Naive thymus-derived CD4-positive, alpha-beta T cell (primary cell): ENCODE measurements at regions not wholly inside any gene's neighbourhood (a gene's known extent, or its start where the extent isn't known, plus 50 kb on each side); places are given as distances from the start of the nearest gene placed in this dataset.

Source experiments
- ATAC-seq: fragments of 150-1000 bp; cut with Tn5 transposase; 2 replicates; pipeline ENCODE4 v1.10.0; 2021; ENCODE audit warnings: mild to moderate bottlenecking, moderate library complexity
- CTCF ChIA-PET: fragments of 350-600 bp; sonication (Branson Sonifier 250); formaldehyde crosslinking; loops from one replicate; lab custom pipeline; 2021; ENCODE audit warnings: antibody characterized with exemption; lab: Charles Lee
- POLR2A ChIA-PET: fragments of 350-600 bp; sonication (Branson Sonifier 250); formaldehyde crosslinking; loops from one replicate; lab custom pipeline; 2021; ENCODE audit warnings: antibody characterized with exemption, inconsistent platforms; lab: Charles Lee
- DNase-seq, 9 donors: peaks; one replicate each; pipeline versions ENCODE4 v3.0.0 to v3.0.0-alpha.2; 2020 to 2022; ENCODE audit warnings: mixed read lengths in 1 of 9
- H3K27ac ChIP-seq: one replicate; pipeline ENCODE4 v1.7.0; 2013; ENCODE audit warnings: mild to moderate bottlenecking, low read depth, low read length, moderate library complexity
- H3K27me3 ChIP-seq, 2 donors: one replicate each; pipeline ENCODE4 v1.7.0; 2013; ENCODE audit warnings: low read length in 2 of 2, mild to moderate bottlenecking in 2 of 2, moderate library complexity in 2 of 2; ENCODE audit not compliant: control insufficient read depth in 2 of 2, insufficient read depth in 2 of 2
- H3K36me3 ChIP-seq, 3 experiments: 1 replicate in 2 of 3; 2 replicates in 1 of 3; pipeline ENCODE4 v1.7.0; 2013; ENCODE audit warnings: low read length in 3 of 3, mild to moderate bottlenecking in 3 of 3, moderate library complexity in 1 of 3; ENCODE audit not compliant: insufficient read depth in 3 of 3, control insufficient read depth in 2 of 3
- H3K4me1 ChIP-seq, 2 donors: one replicate each; pipeline ENCODE4 v1.7.0; 2013; ENCODE audit warnings: low read length in 2 of 2, mild to moderate bottlenecking in 2 of 2, moderate library complexity in 1 of 2; ENCODE audit not compliant: control insufficient read depth in 2 of 2, insufficient read depth in 2 of 2
- H3K4me3 ChIP-seq: 2 replicates; pipeline ENCODE4 v1.7.0; 2013; ENCODE audit warnings: mild to moderate bottlenecking, low read length
- H3K9me3 ChIP-seq, 3 experiments: 1 replicate in 2 of 3; 2 replicates in 1 of 3; pipeline ENCODE4 v1.7.0; 2013; ENCODE audit warnings: low read length in 3 of 3; ENCODE audit not compliant: control insufficient read depth in 2 of 3
- H3K27ac Mint-ChIP-seq, 9 donors: one replicate each; pipeline ENCODE4 v1.8.0; 2020 to 2022; ENCODE audit warnings: mixed read lengths in 9 of 9, mild to moderate bottlenecking in 8 of 9, moderate library complexity in 5 of 9, inconsistent platforms in 2 of 9
- H3K27me3 Mint-ChIP-seq, 5 donors: one replicate each; pipeline ENCODE4 v1.8.0; 2021 to 2022; ENCODE audit warnings: mixed read lengths in 5 of 5, mild to moderate bottlenecking in 1 of 5
- H3K36me3 Mint-ChIP-seq, 5 donors: one replicate each; pipeline ENCODE4 v1.8.0; 2020 to 2022; ENCODE audit warnings: mixed read lengths in 5 of 5, mild to moderate bottlenecking in 3 of 5, inconsistent platforms in 1 of 5
- H3K4me1 Mint-ChIP-seq, 7 donors: one replicate each; pipeline ENCODE4 v1.8.0; 2020 to 2022; ENCODE audit warnings: mixed read lengths in 7 of 7, mild to moderate bottlenecking in 3 of 7, inconsistent platforms in 1 of 7
- H3K4me3 Mint-ChIP-seq, 10 donors: one replicate each; pipeline ENCODE4 v1.8.0; 2020 to 2022; ENCODE audit warnings: mild to moderate bottlenecking in 10 of 10, mixed read lengths in 10 of 10, moderate library complexity in 6 of 10, inconsistent platforms in 2 of 10
- H3K9me3 Mint-ChIP-seq, 11 donors: one replicate each; pipeline ENCODE4 v1.8.0; 2020 to 2022; ENCODE audit warnings: mixed read lengths in 11 of 11, mild to moderate bottlenecking in 4 of 11, inconsistent platforms in 1 of 11, moderate library complexity in 1 of 11
- intact Hi-C, 2 donors: fragments of 100-400 bp; cut with micrococcal nuclease; formaldehyde crosslinking; loops; one replicate each; pipeline ENCODE4 v1.15.1; 2023

DNA sequence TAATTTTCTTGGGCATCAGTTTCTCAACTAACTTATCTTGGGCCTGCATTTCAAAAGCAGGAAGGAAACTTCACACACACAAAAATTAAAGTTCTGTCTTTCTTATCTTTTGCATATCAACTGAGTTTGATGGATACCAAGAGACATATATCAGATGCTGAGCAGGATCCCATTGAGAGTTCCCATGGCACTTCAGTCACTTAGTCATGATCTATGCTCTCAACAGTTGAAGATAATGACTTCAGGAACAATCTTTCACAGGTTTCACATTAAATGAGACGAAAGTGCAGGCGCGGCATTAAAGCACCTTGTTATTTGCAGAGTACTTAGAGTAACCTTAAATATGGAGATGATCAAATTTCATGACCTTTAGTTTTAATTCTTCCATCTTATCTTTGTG lies 2139.8 kb upstream of the CELF4 start:
- H3K27me3 Mint-ChIP-seq: no peaks in the 10 kb centered on the region
- Histone ChIP-seq H3K36me3 (no peaks in the 10 kb centered on the region), H3K4me3 (no peak overlapping the region), H3K9me3 (no peaks in the 10 kb centered on the region), H3K27me3 (no peaks in the 10 kb centered on the region), H3K4me1 (no peaks in the 10 kb centered on the region), H3K27ac (no peak overlapping the region)
- DNase-seq (no peak), ATAC-seq (no peak)
- ChIA-PET CTCF (no interaction called here), POLR2A (interaction anchor here (0.7 kb wide), 1 partner anchor 349 kb away, joined by 3 read pairs; no protein-coding TSS in a partner anchor)
- H3K27ac Mint-ChIP-seq: no peak overlapping the region
- intact Hi-C loops: no loop called here
- H3K4me3 Mint-ChIP-seq: no peak overlapping the region
- H3K9me3 Mint-ChIP-seq: peaks cover 0 to 7% (median 0%) of the 10 kb centered on the region in 11 donors
- H3K36me3 Mint-ChIP-seq: peaks cover 0 to 4% (median 0%) of the 10 kb centered on the region in 5 donors
- H3K4me1 Mint-ChIP-seq: no peaks in the 10 kb centered on the region

DNA sequence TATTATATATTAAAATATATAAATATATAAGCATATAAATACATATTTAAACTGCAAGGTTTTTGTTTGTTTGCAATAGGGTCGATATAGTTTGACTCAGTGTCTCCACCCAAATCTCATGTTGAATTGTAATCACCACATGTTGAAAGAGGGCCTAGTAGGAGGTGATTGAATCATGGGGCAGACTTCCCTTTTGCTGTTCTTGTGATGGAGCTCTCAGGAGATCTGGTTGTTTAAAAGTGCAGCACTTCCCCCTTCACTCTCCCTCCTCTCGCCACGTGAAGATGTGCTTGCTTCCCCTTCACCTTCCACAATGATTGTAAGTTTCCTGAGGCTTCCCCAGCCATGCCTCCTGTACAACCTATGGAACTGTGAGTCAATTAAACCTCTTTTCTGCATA lies 2137.3 kb upstream of the CELF4 start:
- ChIA-PET CTCF (no interaction called here), POLR2A (no interaction called here)
- ATAC-seq (no peak), DNase-seq (no peak)
- no peaks in the 10 kb centered on the region for H3K4me1 Mint-ChIP-seq
- peaks cover 0 to 4% (median 0%) of the 10 kb centered on the region in 5 donors for H3K36me3 Mint-ChIP-seq
- no peak overlapping the region for H3K27ac ChIP-seq
- H3K9me3 Mint-ChIP-seq: peaks cover 0 to 13% (median 0%) of the 10 kb centered on the region in 11 donors
- intact Hi-C loops: no loop called here
- no peaks in the 10 kb centered on the region for H3K27me3 ChIP-seq
- H3K4me3 ChIP-seq: no peak overlapping the region
- H3K9me3 ChIP-seq: no peaks in the 10 kb centered on the region
- H3K4me1 ChIP-seq: no peaks in the 10 kb centered on the region
- H3K27me3 Mint-ChIP-seq: no peaks in the 10 kb centered on the region
- no peak overlapping the region for H3K4me3 Mint-ChIP-seq
- H3K27ac Mint-ChIP-seq: no peak overlapping the region
- H3K36me3 ChIP-seq: no peaks in the 10 kb centered on the region

GRCh38 chr18:39701839-39702238 lies 2136.2 kb upstream of the CELF4 start:
- CTCF ChIA-PET: no interaction called here
- Mint-ChIP-seq H3K4me3 (no peak overlapping the region), H3K27me3 (no peaks in the 10 kb centered on the region), H3K36me3 (peaks cover 0 to 4% (median 0%) of the 10 kb centered on the region in 5 donors), H3K27ac (no peak overlapping the region), H3K4me1 (no peaks in the 10 kb centered on the region), H3K9me3 (peaks cover 0 to 16% (median 0%) of the 10 kb centered on the region in 11 donors)
- Histone ChIP-seq H3K4me1 (no peaks in the 10 kb centered on the region), H3K36me3 (no peaks in the 10 kb centered on the region), H3K4me3 (no peak overlapping the region), H3K27me3 (no peaks in the 10 kb centered on the region), H3K27ac (no peak overlapping the region), H3K9me3 (no peaks in the 10 kb centered on the region)
- POLR2A ChIA-PET: no interaction called here
- no peak for DNase-seq
- no peak for ATAC-seq
- intact Hi-C loops: no loop called here

GRCh38 chr18:39701055-39701783 lies 2135.6 kb upstream of the CELF4 start:
- peaks cover 0 to 4% (median 0%) of the 10 kb centered on the region in 5 donors for H3K36me3 Mint-ChIP-seq
- no peaks in the 10 kb centered on the region for H3K36me3 ChIP-seq
- H3K27me3 ChIP-seq: no peaks in the 10 kb centered on the region
- POLR2A ChIA-PET: no interaction called here
- H3K4me3 Mint-ChIP-seq: no peak overlapping the region
- no peak overlapping the region for H3K27ac ChIP-seq
- H3K4me1 Mint-ChIP-seq: no peaks in the 10 kb centered on the region
- no peak overlapping the region for H3K4me3 ChIP-seq
- DNase-seq: no peak
- peaks cover 0 to 16% (median 0%) of the 10 kb centered on the region in 11 donors for H3K9me3 Mint-ChIP-seq
- H3K9me3 ChIP-seq: no peaks in the 10 kb centered on the region
- intact Hi-C loops: no loop called here
- no peaks in the 10 kb centered on the region for H3K27me3 Mint-ChIP-seq
- H3K4me1 ChIP-seq: no peaks in the 10 kb centered on the region
- H3K27ac Mint-ChIP-seq: no peak overlapping the region
- no peak for ATAC-seq
- CTCF ChIA-PET: no interaction called here

DNA sequence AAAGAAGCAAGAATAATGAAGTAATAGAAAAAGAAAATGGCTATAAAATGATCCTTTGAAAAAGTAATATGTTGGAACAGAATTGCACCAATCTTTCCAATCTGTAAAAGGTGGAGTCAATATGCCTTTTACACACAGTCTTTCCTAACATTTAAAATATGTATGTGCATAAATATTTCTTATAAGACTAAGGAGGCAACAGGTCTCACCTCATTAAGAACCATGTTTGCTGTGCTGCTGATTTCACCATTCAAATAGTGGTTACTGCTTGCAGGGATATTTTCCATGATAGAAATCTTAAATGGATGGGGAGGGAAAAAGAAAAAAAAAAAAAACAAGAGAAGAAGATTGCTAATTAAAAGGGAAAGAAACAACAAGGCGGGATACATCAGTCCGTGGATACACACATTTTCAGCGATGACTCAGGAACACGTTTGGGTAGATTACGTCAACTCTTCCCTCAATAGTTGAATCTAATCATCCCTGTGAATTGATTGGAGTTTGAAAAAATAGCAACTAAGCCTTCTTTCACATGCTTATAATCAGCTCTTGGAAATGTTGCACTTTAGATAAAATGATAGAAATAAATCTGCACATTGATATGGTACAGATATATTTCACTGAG lies 2133.9 kb upstream of the CELF4 start:
- DNase-seq: no peak
- H3K4me3 ChIP-seq: no peak overlapping the region
- ATAC-seq: no peak
- H3K4me1 ChIP-seq: no peaks in the 10 kb centered on the region
- POLR2A ChIA-PET: no interaction called here
- CTCF ChIA-PET: no interaction called here
- H3K4me1 Mint-ChIP-seq: no peaks in the 10 kb centered on the region
- H3K27me3 ChIP-seq: no peaks in the 10 kb centered on the region
- no peak overlapping the region for H3K27ac Mint-ChIP-seq
- no peaks in the 10 kb centered on the region for H3K27me3 Mint-ChIP-seq
- no peak overlapping the region for H3K27ac ChIP-seq
- no peaks in the 10 kb centered on the region for H3K36me3 Mint-ChIP-seq
- H3K9me3 ChIP-seq: no peaks in the 10 kb centered on the region
- peaks cover 0 to 12% (median 0%) of the 10 kb centered on the region in 11 donors for H3K9me3 Mint-ChIP-seq
- no peaks in the 10 kb centered on the region for H3K36me3 ChIP-seq
- no peak overlapping the region for H3K4me3 Mint-ChIP-seq
- intact Hi-C loops: no loop called here

DNA sequence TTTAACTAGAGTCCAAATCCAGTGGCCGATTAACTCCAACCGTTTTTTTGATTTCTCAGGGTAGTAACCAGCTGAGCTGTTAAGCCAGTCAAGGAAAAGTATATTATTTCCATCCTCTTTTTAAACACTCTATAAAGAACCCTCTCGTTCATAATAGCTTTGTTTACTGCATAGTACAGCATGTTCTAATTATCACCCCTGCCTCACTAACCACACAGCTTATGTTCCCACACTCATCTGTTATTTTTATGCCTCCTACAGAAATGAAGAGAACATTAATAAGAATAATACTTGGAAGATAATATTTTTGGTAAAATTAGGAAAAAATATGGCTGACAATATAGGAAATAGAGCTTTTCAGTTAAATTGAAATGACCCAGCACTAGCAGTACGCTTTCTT lies 2132.8 kb upstream of the CELF4 start:
- no peak overlapping the region for H3K4me3 Mint-ChIP-seq
- Histone ChIP-seq H3K9me3 (no peaks in the 10 kb centered on the region), H3K4me3 (no peak overlapping the region), H3K27me3 (no peaks in the 10 kb centered on the region), H3K4me1 (no peaks in the 10 kb centered on the region), H3K27ac (no peak overlapping the region), H3K36me3 (no peaks in the 10 kb centered on the region)
- ChIA-PET CTCF (no interaction called here), POLR2A (no interaction called here)
- intact Hi-C loops: no loop called here
- H3K27ac Mint-ChIP-seq: no peak overlapping the region
- ATAC-seq (no peak), DNase-seq (no peak)
- H3K36me3 Mint-ChIP-seq: no peaks in the 10 kb centered on the region
- H3K9me3 Mint-ChIP-seq: peaks cover 0 to 11% (median 0%) of the 10 kb centered on the region in 11 donors
- no peaks in the 10 kb centered on the region for H3K27me3 Mint-ChIP-seq
- H3K4me1 Mint-ChIP-seq: no peaks in the 10 kb centered on the region

DNA sequence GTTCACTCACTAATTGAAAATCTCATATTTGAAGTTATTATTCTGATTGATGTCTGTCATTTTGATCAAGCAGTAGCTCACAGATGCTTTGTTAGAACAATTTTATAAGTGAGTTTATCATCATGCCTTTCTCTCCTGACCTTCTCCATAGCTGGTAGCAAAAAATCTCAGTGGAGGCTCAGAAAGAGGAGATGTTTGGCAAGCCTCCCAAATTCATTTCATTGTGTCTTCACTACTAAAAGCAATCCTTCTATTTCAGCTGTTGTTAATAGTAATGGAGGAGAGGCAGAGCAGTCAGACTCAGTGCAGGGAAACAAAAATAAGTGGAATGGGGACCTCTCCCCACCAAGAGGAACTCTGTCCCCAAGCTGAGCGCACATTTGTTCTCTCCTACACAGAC lies 2127.8 kb upstream of the CELF4 start:
- ATAC-seq: no peak
- no peak overlapping the region for H3K27ac Mint-ChIP-seq
- H3K36me3 Mint-ChIP-seq: no peaks in the 10 kb centered on the region
- ChIA-PET POLR2A (no interaction called here), CTCF (no interaction called here)
- no peak for DNase-seq
- no peak overlapping the region for H3K4me3 Mint-ChIP-seq
- H3K27me3 Mint-ChIP-seq: no peaks in the 10 kb centered on the region
- H3K9me3 Mint-ChIP-seq: peaks cover 0 to 11% (median 2%) of the 10 kb centered on the region in 11 donors
- no peak overlapping the region for H3K27ac ChIP-seq
- no peaks in the 10 kb centered on the region for H3K36me3 ChIP-seq
- H3K4me1 Mint-ChIP-seq: no peaks in the 10 kb centered on the region
- no peak overlapping the region for H3K4me3 ChIP-seq
- no peaks in the 10 kb centered on the region for H3K9me3 ChIP-seq
- intact Hi-C loops: no loop called here
- no peaks in the 10 kb centered on the region for H3K4me1 ChIP-seq
- no peaks in the 10 kb centered on the region for H3K27me3 ChIP-seq
